ENCODE measurements at regions not wholly inside any gene's neighbourhood (a gene's known extent, or its start where the extent isn't known, plus 50 kb on each side); places are given as distances from the start of the nearest gene placed in this dataset.

GRCh38 chr2:192448881-192449280, 254.1 kb upstream of the TMEFF2 start:
- no peak for DNase-seq (ENCODE audit: low read depth)
- FAIRE-seq: no peak
- Histone ChIP-seq H3K79me2 (ENCODE audit: insufficient read depth, low read length) (no peaks in the 10 kb centered on the region), H3K27me3 (ENCODE audit: insufficient read depth, low read length) (no peaks in the 10 kb centered on the region), H4K20me1 (ENCODE audit: insufficient read depth, low read length) (no peaks in the 10 kb centered on the region), H3K36me3 (ENCODE audit: insufficient read depth, low read length) (no peaks in the 10 kb centered on the region), H3K4me1 (ENCODE audit: insufficient read depth, low read length) (no peaks in the 10 kb centered on the region), H3K27ac (ENCODE audit: low read depth, low read length) (no peak overlapping the region), H3K4me3 (ENCODE audit: insufficient read depth, low read depth, low read length) (no peak overlapping the region), H3K9ac (ENCODE audit: low read length) (no peak overlapping the region), H3K9me3 (ENCODE audit: insufficient read depth, low read depth, low read length) (no peaks in the 10 kb centered on the region), H2AFZ (ENCODE audit: low read depth, low read length) (no peak overlapping the region), H3K4me2 (ENCODE audit: low read length) (no peak overlapping the region)
- TF ChIP-seq, protein P1, sequence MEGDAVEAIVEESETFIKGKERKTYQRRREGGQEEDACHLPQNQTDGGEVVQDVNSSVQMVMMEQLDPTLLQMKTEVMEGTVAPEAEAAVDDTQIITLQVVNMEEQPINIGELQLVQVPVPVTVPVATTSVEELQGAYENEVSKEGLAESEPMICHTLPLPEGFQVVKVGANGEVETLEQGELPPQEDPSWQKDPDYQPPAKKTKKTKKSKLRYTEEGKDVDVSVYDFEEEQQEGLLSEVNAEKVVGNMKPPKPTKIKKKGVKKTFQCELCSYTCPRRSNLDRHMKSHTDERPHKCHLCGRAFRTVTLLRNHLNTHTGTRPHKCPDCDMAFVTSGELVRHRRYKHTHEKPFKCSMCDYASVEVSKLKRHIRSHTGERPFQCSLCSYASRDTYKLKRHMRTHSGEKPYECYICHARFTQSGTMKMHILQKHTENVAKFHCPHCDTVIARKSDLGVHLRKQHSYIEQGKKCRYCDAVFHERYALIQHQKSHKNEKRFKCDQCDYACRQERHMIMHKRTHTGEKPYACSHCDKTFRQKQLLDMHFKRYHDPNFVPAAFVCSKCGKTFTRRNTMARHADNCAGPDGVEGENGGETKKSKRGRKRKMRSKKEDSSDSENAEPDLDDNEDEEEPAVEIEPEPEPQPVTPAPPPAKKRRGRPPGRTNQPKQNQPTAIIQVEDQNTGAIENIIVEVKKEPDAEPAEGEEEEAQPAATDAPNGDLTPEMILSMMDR (IDR thresholded peaks at IDR 0.05; ENCODE audit: insufficient read depth, low read depth, low read length): no peak
- TF ChIP-seq EZH2 (IDR thresholded peaks at IDR 0.05; ENCODE audit: insufficient read depth, low read length): no peak
- Mint-ChIP-seq H3K4me3 (ENCODE audit: unreplicated experiment) (no peak overlapping the region), H3K27ac (ENCODE audit: unreplicated experiment) (no peak overlapping the region), H3K4me1 (ENCODE audit: low read depth, unreplicated experiment) (no peaks in the 10 kb centered on the region), H3K27me3 (ENCODE audit: low read depth, unreplicated experiment) (peaks cover 2% of the 10 kb centered on the region), H3K36me3 (ENCODE audit: low read depth, unreplicated experiment) (no peaks in the 10 kb centered on the region), H3K9me3 (ENCODE audit: unreplicated experiment) (peaks cover 1% of the 10 kb centered on the region)

DNA sequence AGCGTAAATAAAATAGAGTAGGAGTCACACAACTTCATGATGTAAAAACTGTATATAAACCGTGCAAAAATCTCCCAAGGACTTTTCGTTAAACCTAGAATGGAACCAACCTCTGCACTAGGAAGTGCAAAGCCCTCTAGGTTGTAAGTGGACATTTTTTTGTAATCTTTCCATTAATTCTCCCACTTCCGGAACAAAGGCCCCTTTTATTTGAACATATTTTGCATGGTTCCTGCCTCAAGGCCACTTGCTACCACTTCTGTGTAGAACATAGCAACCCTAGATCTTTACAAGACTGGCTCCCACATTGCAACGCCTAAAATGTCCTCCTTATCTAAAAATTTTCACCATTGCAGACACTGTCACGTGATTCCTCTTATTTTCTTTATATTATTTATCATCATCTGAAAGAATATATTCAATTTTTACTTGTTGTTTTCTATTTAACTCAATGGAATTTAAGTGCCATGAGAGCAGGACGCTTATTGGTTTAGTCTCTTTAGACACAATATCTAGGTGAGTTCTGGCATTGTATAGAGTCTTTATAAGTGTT, 249.6 kb upstream of the TMEFF2 start:
- Histone ChIP-seq H2AFZ (ENCODE audit: low read depth, low read length) (no peak overlapping the region), H3K4me3 (ENCODE audit: insufficient read depth, low read depth, low read length) (no peak overlapping the region), H3K9ac (ENCODE audit: low read length) (no peak overlapping the region), H4K20me1 (ENCODE audit: insufficient read depth, low read length) (no peaks in the 10 kb centered on the region), H3K4me1 (ENCODE audit: insufficient read depth, low read length) (no peaks in the 10 kb centered on the region), H3K4me2 (ENCODE audit: low read length) (no peak overlapping the region), H3K79me2 (ENCODE audit: insufficient read depth, low read length) (no peaks in the 10 kb centered on the region), H3K27me3 (ENCODE audit: insufficient read depth, low read length) (no peaks in the 10 kb centered on the region), H3K27ac (ENCODE audit: low read depth, low read length) (no peak overlapping the region), H3K9me3 (ENCODE audit: insufficient read depth, low read depth, low read length) (no peaks in the 10 kb centered on the region), H3K36me3 (ENCODE audit: insufficient read depth, low read length) (no peaks in the 10 kb centered on the region)
- DNase-seq (ENCODE audit: low read depth): no peak
- H3K9me3 Mint-ChIP-seq (ENCODE audit: unreplicated experiment): no peaks in the 10 kb centered on the region
- FAIRE-seq: no peak
- no peaks in the 10 kb centered on the region for H3K27me3 Mint-ChIP-seq (ENCODE audit: low read depth, unreplicated experiment)
- H3K36me3 Mint-ChIP-seq (ENCODE audit: low read depth, unreplicated experiment): no peaks in the 10 kb centered on the region
- no peak overlapping the region for H3K27ac Mint-ChIP-seq (ENCODE audit: unreplicated experiment)
- H3K4me1 Mint-ChIP-seq (ENCODE audit: low read depth, unreplicated experiment): no peaks in the 10 kb centered on the region
- H3K4me3 Mint-ChIP-seq (ENCODE audit: unreplicated experiment): no peak overlapping the region
- TF ChIP-seq EZH2 (IDR thresholded peaks at IDR 0.05; ENCODE audit: insufficient read depth, low read length): no peak
- TF ChIP-seq, protein P1 (IDR thresholded peaks at IDR 0.05; ENCODE audit: insufficient read depth, low read depth, low read length): no peak

DNA sequence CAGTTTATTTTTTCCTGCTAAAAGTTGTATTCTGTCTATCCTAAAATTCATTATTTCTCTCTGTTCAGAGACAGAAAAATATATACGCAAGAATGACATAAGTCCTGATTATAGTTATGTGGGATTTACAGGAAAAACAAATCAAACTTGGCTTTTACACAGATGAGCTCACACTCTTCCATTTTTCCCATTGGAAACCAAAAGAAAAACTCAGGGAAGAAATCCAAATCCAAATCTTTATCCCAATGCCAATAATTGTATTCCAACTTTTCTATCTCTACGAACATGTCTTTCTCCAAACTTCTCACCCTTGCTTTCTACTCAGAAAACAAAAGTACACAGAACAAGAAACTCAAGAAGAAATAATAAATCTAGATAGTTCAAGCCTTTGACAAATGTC, 249.1 kb upstream of the TMEFF2 start:
- H3K4me2 ChIP-seq (ENCODE audit: low read length): no peak overlapping the region
- H3K36me3 ChIP-seq (ENCODE audit: insufficient read depth, low read length): no peaks in the 10 kb centered on the region
- no peaks in the 10 kb centered on the region for H4K20me1 ChIP-seq (ENCODE audit: insufficient read depth, low read length)
- no peaks in the 10 kb centered on the region for H3K27me3 Mint-ChIP-seq (ENCODE audit: low read depth, unreplicated experiment)
- H3K4me1 ChIP-seq (ENCODE audit: insufficient read depth, low read length): no peaks in the 10 kb centered on the region
- no peak for FAIRE-seq
- H3K4me1 Mint-ChIP-seq (ENCODE audit: low read depth, unreplicated experiment): no peaks in the 10 kb centered on the region
- H3K27ac ChIP-seq (ENCODE audit: low read depth, low read length): no peak overlapping the region
- H3K9ac ChIP-seq (ENCODE audit: low read length): no peak overlapping the region
- no peak overlapping the region for H2AFZ ChIP-seq (ENCODE audit: low read depth, low read length)
- H3K9me3 ChIP-seq (ENCODE audit: insufficient read depth, low read depth, low read length): no peaks in the 10 kb centered on the region
- H3K9me3 Mint-ChIP-seq (ENCODE audit: unreplicated experiment): no peaks in the 10 kb centered on the region
- no peak overlapping the region for H3K27ac Mint-ChIP-seq (ENCODE audit: unreplicated experiment)
- TF ChIP-seq, protein P1 (IDR thresholded peaks at IDR 0.05; ENCODE audit: insufficient read depth, low read depth, low read length): no peak
- no peak for TF ChIP-seq EZH2 (IDR thresholded peaks at IDR 0.05; ENCODE audit: insufficient read depth, low read length)
- H3K36me3 Mint-ChIP-seq (ENCODE audit: low read depth, unreplicated experiment): no peaks in the 10 kb centered on the region
- H3K27me3 ChIP-seq (ENCODE audit: insufficient read depth, low read length): no peaks in the 10 kb centered on the region
- DNase-seq (ENCODE audit: low read depth): no peak
- H3K79me2 ChIP-seq (ENCODE audit: insufficient read depth, low read length): no peaks in the 10 kb centered on the region
- no peak overlapping the region for H3K4me3 Mint-ChIP-seq (ENCODE audit: unreplicated experiment)
- H3K4me3 ChIP-seq (ENCODE audit: insufficient read depth, low read depth, low read length): no peak overlapping the region
